GM18502 (cell line): ENCODE measurements at regions not wholly inside any gene's neighbourhood (a gene's known extent, or its start where the extent isn't known, plus 50 kb on each side); places are given as distances from the start of the nearest gene placed in this dataset.
"Not testable (repeated sequence)": the region's sequence is repeated elsewhere in the genome, so short reads cannot be mapped to it uniquely, and the experiment has no call there.

Source experiments
- ATAC-seq: cut with Tn5 transposase; IDR thresholded peaks from one replicate; pipeline ENCODE4 v1.9.1; 2021; ENCODE audit warnings: mild to moderate bottlenecking; ENCODE audit not compliant: unreplicated experiment, poor library complexity

DNA sequence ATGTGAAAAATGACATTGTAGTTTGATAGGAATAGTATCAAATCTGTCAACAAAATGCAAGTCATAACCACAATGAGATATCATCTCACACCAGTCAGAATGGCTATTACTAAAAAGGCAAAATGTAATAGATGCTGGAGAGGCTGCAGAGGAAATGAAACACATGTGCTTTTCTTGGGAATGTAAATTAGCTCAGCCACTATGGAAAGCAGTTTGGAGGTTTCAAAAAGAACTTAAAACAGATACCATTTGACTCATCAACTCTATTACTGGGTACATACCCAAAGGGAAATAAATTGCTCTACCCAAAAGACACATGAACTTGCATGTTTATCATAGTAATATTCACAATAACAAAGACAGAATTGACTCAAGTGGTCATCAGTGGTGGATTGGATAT, 572.6 kb downstream of the TRIB2 start:
- peak; percentile 69 for ATAC-seq

- ATAC-seq = not testable (repeated sequence)
Observed at GRCh38 chr2:13308478-13308805, 591.7 kb downstream of the TRIB2 start.

- no peak for ATAC-seq
Observed at GRCh38 chr2:13308989-13309388, 592.3 kb downstream of the TRIB2 start.

- ATAC-seq = no peak
Observed at GRCh38 chr2:13332060-13332459, 615.3 kb downstream of the TRIB2 start.

DNA sequence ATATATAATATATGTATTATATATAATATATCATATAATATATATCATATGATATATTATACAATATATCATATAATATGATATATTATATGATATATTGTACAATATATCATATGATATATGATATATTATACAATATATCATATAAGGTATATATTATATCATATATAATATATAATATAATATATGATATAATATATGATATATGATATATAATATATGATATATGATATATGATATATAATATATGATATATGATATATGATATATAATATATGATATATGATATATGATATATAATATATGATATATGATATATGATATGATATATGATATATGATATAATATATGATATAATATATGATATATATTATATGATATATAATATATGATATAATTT, 617.3 kb downstream of the TRIB2 start:
- ATAC-seq = not testable (repeated sequence)

DNA sequence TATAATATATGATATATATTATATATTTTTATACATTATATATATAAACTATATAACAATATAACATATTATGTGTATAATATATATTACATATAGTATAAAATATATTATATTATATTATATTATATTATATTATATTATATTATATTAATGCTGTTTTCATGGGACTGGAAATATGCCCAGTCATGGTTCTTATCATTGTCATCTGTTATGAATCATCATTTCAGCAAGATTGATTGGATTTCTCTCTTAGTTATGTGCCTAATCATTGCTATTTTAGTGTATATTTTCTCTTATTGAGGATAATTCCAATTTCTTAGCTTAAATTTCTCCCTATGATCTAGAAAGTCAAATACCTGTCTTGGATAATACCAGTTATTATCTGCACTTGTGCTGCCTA, 617.8 kb downstream of the TRIB2 start:
- no peak for ATAC-seq

DNA sequence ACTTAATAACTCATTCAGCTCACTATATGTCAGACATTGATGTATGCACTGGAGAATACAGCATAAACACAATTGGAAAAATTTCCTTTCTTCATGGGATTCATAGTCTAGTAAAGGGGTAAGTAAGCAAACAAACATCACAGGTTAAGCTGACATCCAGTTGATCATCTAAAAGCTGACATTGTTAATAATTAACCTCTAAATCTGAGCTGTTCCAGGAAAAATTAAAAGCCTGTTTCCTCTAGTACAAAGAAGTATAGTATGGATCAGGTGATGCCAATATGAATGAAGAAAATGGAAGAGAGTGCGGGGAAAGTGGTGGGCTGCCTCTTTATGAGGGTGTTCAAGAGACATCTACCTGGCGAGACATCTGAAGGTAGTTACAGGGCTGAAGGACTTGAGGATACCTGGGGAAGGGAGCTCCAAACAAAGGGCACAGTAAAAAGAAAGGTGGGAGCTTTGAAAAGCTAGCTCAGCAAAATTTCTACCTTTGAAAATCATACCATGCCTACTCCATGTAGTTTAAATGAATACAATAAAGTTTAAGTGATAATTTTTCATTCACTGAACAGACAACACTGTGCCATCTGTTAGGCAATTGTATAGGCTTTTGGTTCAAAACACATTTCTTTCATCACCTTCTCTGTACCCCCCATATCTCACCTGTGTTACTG, 619.3 kb downstream of the TRIB2 start:
- ATAC-seq = no peak

- no peak for ATAC-seq
Observed at GRCh38 chr2:13351068-13351467, 634.3 kb downstream of the TRIB2 start.

- ATAC-seq = no peak
Observed at GRCh38 chr2:13353083-13353482, 636.3 kb downstream of the TRIB2 start.

DNA sequence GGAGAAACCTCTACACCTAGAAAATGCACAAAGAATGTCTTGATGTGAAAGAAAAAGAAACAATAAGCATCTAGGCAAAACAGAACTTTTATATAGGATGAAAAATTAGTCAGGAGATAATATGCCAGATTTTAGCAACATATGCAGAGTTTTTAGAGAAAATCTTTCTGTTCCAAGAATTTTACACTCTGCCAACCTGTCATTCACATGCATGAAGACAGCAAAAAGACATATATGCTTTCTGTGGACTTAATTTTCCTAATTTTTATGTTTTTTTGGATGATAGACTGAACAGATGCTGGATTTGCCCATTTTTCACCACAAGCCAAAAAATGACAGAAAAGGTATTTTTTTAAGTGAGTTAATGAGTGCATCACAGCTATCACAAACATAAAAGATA, 637.3 kb downstream of the TRIB2 start:
- no peak for ATAC-seq

DNA sequence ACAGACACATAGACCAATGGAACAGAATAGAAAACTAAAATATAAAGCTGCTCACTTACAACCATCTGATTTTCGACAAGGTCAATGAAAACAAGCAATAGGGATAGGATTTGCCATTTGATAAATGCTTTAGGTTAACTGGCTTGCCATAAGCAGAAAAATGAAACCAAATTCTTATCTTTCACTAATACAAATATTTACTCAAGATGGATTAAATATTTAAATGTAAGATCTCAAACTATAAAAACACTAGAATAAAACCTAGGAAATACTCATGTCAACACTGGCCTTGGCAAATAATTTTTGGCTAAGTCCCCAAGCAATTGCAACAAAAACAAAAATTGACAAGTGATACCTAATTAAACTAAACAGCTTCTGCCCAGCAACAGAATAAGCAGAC, 665.2 kb downstream of the TRIB2 start:
- not testable (repeated sequence) for ATAC-seq

DNA sequence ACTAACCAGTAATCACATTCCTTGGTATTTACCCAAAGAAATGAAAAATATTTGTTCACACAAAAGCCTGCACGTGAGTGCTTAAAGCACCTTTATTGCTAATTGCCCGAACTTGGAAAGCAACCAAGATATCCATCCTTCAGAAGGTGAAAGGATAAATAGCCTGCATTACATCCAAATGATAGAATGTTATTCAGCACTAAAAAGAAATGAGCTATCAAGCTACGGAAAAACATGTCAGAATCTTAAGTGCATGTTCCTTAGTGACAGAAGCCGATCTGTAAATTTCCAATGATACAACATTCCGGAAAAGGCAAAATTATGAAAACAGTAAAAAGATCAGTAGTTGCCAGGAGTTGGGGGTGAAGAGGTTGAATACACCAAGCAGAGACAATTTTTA, 672.4 kb downstream of the TRIB2 start:
- not testable (repeated sequence) for ATAC-seq

- no peak for ATAC-seq
Observed at GRCh38 chr2:13390676-13391075, 673.9 kb downstream of the TRIB2 start.

GRCh38 chr2:13401312-13401711, 684.6 kb downstream of the TRIB2 start:
- ATAC-seq = no peak

DNA sequence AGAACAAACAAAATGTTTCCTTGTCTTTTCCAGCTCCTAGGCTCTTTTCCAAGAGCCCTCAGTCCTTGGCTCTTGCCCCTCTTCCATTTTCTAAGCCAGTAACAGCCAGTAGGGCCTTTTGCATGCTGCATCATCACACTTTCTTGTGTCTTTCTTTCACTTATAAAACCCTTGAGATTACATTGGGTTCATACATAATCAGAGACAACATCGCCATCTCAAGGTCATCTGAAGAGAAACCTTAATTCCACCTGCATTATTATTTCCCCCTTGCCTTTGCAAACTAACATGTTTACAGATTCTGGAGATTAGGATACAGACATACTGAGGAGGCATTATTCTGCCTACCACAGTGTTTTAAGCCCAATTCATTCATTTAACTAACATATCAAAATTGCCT, 697.3 kb downstream of the TRIB2 start:
- no peak for ATAC-seq

DNA sequence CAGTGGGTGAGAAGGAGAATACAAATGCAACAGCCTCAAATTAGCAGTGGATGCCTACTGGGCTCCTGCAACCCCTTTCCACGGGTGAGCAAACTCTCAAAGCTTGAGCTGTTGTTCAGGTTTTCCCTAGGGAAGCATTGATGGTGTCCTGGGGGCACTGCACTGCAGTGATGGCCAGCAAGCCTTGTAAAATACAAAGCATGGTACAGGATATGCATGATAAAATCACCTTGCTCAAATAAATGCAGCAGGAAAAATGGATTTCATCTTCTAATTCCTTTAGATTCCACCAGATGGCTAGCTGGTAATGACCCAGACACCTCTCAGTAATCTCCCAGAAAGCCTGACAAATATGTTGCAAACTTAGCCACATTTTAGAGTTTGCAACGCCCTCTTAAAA, 698.2 kb downstream of the TRIB2 start:
- no peak for ATAC-seq

GRCh38 chr2:13433954-13434353, 717.2 kb downstream of the TRIB2 start:
- no peak for ATAC-seq

DNA sequence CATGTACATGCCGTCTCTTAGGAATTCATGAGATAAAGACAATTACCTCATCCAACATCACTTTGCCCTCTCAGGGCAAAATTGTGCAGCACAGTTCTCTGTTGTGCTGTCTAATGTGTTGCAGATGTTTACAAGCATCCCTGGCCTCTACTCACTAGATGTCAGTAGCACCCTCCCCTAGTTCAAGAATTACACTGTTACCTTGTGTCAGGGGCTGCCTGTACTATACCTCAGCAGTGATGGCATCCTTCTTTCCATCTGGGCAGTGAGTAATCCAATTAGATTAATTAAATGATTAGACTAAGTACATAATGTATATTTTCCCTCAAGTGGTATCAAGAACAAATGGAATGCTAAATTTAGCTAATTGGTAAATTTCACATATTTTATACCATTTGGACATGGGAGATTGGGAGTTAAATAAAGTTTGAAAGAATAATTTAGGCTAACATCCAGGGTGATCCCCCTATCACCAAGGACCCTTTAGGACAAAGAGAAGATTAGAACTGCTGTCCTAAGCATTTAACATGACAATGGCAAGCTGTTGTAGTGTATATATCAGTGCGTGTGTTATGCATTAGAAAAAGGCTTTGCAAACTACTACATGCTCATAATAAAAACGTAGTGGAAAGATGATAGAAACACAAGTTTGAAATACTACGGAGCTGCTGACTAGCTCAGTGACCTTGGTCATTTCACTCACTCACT, 727.0 kb downstream of the TRIB2 start:
- ATAC-seq = not testable (repeated sequence)

GRCh38 chr2:13462464-13462863, 745.7 kb downstream of the TRIB2 start:
- ATAC-seq = no peak

GRCh38 chr2:13466076-13466475, 749.3 kb downstream of the TRIB2 start:
- ATAC-seq = no peak

- ATAC-seq = no peak
Observed at GRCh38 chr2:13474538-13474937, 757.8 kb downstream of the TRIB2 start.

DNA sequence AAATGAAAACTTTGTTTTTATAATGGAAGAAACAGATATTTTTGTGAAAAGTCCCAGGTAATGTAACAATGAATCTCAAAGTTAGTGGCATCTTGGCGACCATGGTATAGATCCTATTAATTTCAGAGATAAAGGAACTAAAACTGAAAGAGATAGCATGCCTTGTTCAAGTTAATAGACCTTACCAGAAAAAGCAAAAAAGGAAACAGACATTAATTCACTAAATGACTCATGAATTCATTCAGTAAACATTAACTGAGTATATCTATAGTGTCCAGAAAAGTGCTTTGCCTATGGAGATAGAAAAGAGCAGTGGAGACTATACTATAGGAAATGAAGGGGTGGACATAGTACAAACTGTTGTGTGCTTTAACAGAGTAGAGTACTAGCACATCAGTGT, 763.3 kb downstream of the TRIB2 start:
- ATAC-seq = no peak
